T47D (cell line): ENCODE measurements at regions not wholly inside any gene's neighbourhood (a gene's known extent, or its start where the extent isn't known, plus 50 kb on each side); places are given as distances from the start of the nearest gene placed in this dataset.
"Not testable (repeated sequence)": the region's sequence is repeated elsewhere in the genome, so short reads cannot be mapped to it uniquely, and the experiment has no call there.

ENCODE experiments used
- DNase-seq, 2 experiments: peaks; one replicate each; pipeline versions ENCODE4 v3.0.0 to v3.0.0-alpha.2; 2011 to 2012; ENCODE audit warnings: low read depth in 1 of 2, low spot score in 1 of 2
- JUND ChIP-seq: IDR thresholded peaks from 2 replicates; pipeline ENCODE4 v1.6.1; 2012; ENCODE audit warnings: low read depth
- in situ Hi-C: cut with HindIII; loops from 2 replicates; pipeline ENCODE4 v1.10.0; 2016; ENCODE audit warnings: low sequenced_read_pairs, low pct_unique_long_range_greater_than_20kb

DNA sequence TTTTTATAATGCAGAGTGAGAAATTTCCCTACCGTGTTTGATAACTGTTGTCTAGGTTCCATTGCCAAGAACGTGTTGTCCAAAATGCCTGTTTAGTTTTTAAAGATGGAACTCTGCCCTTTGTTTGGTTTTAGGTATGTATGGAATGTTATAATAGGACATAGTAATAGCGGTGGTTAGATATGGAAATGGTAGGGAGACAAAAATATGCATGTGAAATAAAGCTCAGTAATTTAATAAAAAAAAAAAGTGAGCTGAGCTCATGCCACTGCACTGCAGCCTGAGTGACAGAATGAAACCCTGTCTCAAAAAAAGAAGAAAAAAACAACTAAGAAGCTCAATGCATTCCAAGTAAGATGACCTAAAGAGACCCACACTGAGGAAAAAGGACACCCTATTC is 72.9 kb downstream of the ZNF783 start:
- TF ChIP-seq JUND: no peak
- in situ Hi-C loops: no loop called here
- DNase-seq: no peak

DNA sequence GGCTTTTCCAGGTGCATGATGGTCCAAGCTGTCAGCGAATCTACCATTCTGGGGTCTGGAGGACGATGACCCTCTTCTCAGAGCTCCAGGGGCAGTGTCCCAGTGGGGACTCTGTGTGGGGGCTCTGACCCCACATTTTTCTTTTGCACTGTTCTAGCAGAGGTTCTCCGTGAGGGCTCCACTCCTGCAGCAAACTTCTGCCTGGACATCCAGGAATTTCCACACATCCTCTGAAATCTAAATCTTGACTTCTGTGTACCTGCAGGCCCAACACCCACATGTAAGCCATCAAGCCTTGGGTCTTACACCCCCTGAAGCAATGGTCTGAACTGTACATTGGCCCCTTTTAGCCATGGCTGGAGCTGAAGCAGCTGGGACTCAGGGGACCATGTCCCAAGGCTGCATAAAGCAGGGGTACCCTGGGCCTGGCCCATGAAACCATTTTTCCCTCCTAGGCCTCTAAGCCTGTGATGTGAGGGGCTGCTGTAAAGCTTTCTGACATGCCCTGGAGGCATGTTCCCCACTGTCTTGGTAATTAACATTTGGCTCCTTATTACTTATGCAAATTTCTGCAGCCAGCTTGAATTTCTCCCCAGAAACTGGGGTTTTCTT is 86.9 kb downstream of the ZNF783 start:
- no peak for TF ChIP-seq JUND
- in situ Hi-C loops: no loop called here
- no peak for DNase-seq

GRCh38 chr7:149353739-149354504 is 91.9 kb downstream of the ZNF783 start:
- no peak for TF ChIP-seq JUND
- DNase-seq: no peak
- in situ Hi-C loops: no loop called here

DNA sequence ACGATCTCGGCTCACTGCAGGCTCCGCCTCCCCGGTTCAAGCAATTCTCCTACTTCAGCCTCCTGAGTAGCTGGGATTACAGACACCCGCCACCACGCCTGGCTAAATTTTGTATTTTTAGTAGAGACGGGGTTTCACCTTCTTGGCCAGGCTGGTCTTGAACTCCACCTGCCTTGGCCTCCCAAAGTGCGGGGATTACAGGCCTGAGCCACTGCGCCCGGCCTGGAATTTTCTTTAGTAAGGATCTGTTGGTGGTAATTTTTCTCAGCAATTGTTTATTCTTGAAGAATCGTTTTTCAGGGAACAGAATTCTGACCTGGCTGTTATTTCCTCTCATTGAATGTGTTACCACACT is 93.0 kb downstream of the ZNF783 start:
- in situ Hi-C loops, DNase-seq: not testable (repeated sequence)

DNA sequence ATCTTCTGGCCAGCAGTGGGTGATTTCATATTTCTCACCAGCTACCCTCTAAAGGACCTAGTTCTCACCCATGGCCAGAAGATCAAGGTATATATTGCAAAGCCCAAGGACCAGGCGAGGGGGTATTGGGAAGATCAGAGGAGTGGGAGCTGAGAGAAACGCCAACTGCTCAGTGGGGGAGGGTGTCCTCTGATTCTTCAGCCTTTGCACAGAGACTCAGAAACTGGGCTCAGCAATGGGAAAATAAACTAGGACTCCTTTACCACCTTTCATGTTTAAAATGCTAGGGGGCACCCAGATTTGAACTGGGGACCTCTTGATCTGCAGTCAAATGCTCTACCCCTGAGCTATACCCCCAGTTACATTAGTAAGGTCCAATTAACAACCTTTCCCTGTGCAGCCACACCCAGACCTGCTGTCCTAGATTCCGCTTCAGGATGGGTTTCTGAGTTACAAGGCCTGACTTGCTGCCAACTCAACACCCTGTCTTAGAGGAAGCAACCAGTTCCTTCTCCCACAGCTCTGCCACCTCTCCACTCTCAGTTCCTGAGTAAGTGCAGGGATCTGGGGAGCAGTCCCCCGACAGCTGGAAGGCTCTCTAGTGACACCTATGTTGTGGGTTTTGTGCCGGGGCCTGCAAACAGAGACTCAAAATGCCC is 93.5 kb downstream of the ZNF783 start:
- in situ Hi-C loops: no loop called here
- TF ChIP-seq JUND: no peak
- DNase-seq: no peak

- no peak for DNase-seq
- TF ChIP-seq JUND: no peak
- in situ Hi-C loops: no loop called here
These were observed 98.2 kb downstream of the ZNF777 start for GRCh38 chr7:149362696-149363095.

- TF ChIP-seq JUND: no peak
- in situ Hi-C loops: no loop called here
- DNase-seq: no peak
These were observed 93.3 kb downstream of the ZNF777 start for GRCh38 chr7:149367418-149368180.

DNA sequence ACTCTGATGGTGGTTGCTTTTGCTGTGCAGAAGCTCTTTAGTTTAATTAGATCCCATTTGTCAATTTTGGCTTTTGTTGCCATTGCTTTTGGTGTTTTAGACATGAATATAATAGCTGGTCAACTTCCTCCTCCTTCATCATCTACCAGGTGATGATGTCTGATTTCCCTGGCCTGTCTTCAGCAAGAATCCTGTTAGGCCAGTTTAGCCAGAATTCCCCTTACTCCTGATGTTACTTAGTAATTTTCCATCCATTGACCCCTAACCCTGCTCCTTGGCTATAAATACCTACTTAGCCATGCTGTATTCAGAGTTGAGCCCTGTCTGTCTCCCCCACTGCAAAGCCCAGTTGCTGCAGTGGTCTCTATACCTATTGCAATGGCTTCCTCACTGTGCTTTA is 91.4 kb downstream of the ZNF777 start:
- in situ Hi-C loops: no loop called here
- no peak for TF ChIP-seq JUND
- peak in 1 of 2 experiments; percentile 78 for DNase-seq

- in situ Hi-C loops: no loop called here
- no peak for TF ChIP-seq JUND
- DNase-seq: no peak
These were observed 90.1 kb downstream of the ZNF777 start for GRCh38 chr7:149370790-149371189.

DNA sequence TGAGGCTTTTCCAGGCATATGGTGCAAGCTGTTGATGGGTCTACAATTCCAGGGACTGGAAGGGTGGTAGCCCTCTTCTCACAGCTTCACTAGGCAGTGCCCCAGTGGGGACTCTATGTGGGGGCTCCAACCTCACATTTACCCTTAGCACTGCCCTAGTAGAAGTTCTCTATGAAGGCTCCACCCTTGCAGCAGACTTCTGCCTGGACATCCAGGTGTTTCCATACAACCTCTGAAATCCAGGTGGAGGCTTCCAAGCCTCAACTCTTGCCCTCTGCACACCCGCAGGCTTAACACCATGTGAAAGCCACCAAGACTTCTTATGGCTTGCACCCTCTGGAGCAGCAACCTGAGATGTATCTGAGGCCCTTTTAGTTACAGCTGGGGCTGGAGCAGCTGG is 87.8 kb downstream of the ZNF777 start:
- in situ Hi-C loops: no loop called here
- no peak for DNase-seq
- no peak for TF ChIP-seq JUND

- TF ChIP-seq JUND: no peak
- DNase-seq: no peak
- in situ Hi-C loops: no loop called here
These were observed 85.4 kb downstream of the ZNF777 start for GRCh38 chr7:149375234-149376008.

DNA sequence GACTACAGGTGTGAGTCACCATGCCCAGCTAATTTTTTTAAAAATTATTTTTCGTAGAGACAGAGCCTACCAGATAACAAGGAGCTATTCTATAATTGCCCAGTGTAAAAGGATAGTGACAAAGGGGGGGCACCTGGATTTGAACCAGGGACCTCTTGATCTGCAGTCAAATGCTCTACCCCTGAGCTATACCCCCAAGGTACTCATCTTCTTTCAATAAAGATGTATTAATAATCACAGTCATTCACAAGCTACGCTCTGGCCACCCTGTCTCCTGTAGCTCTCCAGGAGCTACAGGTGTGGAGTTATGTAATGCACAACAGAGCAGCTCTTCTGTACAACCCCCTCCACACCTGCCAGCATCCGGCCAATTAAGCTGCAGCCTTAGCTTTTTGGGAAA is 83.5 kb downstream of the ZNF777 start:
- in situ Hi-C loops: no loop called here
- no peak for TF ChIP-seq JUND
- DNase-seq: no peak
